ENCODE measurements at regions not wholly inside any gene's neighbourhood (a gene's known extent, or its start where the extent isn't known, plus 50 kb on each side); places are given as distances from the start of the nearest gene placed in this dataset.

- DNase-seq (ENCODE audit: low spot score): no peak
These were observed 1330.6 kb downstream of the DSC3 start for GRCh38 chr18:29711932-29712331.

DNA sequence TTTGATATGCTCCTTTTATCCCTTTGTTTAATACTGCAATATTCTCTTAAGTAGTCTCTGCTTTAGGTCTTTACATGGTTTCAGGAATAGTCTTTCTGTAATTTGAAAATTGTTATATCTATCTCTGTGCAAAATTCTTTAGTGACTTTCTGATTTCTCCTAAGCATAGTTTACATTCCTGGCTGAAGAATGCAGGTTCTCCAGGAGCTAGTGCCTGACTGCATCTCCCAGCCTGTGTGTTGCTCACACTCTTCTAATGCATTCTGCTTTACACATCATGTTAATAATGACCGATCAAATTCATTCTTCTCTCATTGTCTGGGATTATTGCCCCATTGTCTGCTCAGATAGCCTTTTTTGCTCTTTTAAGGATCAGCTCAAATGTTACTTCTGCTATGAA, 1349.2 kb downstream of the DSC3 start:
- no peak for DNase-seq (ENCODE audit: low spot score)

GRCh38 chr18:29681578-29681977, 1361.0 kb downstream of the DSC3 start:
- no peak for DNase-seq (ENCODE audit: low spot score)

- DNase-seq (ENCODE audit: low spot score): no peak
These were observed 1378.1 kb downstream of the DSC3 start for GRCh38 chr18:29664278-29665036.

DNA sequence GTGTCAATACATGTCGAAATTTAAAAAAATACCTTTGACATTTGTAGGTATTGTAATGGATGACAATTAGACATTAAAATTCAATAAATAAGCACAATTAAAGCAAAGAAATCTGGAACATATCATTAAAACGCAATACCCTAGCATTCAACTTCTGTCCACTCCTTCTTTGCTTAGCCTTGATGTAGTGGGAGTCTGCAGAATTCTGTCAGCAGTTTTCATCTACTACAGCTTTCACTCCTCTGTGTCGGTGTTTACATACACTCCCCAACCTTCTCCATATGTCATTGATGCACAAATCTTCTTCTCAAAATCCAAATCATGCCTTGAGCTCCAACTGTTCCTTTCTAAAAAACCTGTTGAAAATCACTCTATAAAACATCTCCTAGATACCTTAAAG, 1380.6 kb downstream of the DSC3 start:
- DNase-seq (ENCODE audit: low spot score): no peak

DNA sequence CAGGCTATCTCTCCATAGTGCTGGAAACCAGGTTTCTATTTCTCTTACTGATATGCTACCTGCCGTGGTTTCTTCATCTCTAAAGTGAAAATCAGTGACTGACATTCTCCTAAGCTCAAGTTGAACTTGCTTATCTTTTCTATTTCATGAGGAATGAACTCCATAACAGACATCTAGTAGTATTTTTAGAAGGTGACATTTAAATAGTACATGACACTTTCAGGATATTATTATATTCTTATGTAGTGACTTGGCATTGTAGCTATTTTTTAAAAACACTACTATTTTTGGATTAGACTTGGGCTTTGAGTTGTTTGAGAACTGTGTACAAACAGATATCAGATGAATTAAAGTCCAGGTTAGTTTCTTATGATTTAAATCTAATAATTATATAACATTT, 1381.8 kb downstream of the DSC3 start:
- DNase-seq (ENCODE audit: low spot score): no peak

- DNase-seq (ENCODE audit: low spot score): no peak
These were observed 1388.8 kb downstream of the DSC3 start for GRCh38 chr18:29653671-29654215.

GRCh38 chr18:29652797-29653196, 1389.7 kb downstream of the DSC3 start:
- no peak for DNase-seq (ENCODE audit: low spot score)

DNA sequence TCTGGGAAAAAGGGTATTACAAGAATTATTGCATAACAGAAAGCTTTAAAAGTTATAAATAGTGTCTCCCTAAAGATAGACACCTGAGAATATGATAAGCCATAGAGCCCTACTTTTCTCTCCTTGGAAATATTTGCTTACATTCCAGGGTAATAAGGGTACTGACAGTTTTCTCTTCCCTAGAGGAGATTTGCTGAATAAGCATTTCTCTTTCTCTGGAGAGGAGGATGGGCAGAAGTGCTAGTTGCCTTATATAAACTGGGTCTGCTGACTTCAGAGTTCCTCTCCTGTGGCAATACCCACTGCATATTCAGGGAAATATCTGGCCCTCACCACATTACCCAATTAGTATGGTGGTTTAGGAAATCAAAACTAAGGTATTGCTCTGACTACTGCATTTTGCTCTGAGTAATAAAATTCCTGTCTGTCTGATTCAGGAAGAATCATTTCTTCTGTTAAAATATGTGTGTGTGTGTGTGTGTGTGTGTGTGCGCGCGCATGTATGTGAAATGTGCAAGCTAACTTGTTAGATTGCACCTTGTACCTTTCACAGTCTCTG, 1391.3 kb downstream of the DSC3 start:
- peak; percentile 67 for DNase-seq (ENCODE audit: low spot score)

DNA sequence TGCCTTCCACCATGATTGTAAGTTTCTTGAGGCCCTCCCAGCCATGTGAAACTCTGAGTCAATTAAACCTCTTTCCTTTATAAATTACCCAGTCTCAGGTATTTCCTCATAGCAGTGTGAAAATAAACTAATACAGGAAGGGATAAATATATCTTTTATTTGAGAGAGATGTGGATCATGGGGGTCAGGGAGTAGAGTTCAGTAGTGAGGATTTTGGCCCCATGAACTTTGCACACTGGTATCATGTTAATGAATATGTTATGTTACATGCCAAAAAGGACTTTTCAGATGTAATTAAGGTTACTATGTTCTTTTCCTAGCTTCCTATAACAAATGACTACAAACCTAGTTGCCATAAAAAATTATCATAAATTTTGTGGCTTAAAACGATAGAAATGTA, 1393.7 kb downstream of the DSC3 start:
- no peak for DNase-seq (ENCODE audit: low spot score)

DNA sequence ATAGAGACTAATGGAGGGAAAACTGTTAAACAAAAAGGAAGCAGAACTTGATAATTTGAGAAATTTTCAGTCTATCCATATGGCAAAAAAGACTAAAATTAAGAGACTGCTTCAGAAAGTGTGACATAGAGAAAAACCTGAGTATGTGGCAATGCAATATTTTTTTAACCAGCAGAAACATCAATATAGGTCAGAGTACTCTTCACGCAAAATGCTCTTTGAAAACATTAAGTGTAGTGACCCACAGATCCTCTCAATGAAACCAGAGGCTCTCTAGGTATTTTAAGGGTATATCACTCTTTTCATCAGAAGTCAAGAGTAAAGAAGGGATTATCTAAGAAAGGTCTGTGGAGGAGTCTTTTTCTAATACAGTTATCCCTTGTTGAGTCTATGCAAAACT, 1394.8 kb downstream of the DSC3 start:
- no peak for DNase-seq (ENCODE audit: low spot score)

DNA sequence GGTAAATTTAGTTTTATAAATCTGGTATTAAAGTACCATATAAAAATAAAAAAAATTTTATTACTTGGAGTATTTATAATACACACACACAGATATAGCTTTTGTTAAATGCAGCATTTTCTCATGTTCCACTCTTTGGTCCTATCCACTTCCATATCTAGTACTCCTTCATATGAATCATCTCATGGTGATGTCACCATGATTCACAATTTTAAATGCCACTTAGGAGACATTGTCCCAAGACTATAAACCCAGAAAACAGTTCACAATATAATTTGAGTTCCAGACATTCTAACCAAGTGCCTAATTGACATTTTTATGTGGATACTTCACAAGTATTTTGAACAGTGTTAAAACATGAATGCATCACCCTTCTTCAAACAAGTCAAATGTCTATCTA, 1398.3 kb downstream of the DSC3 start:
- DNase-seq (ENCODE audit: low spot score): peak; percentile 52

- DNase-seq (ENCODE audit: low spot score): no peak
These were observed 1413.0 kb downstream of the DSC3 start for GRCh38 chr18:29629493-29630036.

DNA sequence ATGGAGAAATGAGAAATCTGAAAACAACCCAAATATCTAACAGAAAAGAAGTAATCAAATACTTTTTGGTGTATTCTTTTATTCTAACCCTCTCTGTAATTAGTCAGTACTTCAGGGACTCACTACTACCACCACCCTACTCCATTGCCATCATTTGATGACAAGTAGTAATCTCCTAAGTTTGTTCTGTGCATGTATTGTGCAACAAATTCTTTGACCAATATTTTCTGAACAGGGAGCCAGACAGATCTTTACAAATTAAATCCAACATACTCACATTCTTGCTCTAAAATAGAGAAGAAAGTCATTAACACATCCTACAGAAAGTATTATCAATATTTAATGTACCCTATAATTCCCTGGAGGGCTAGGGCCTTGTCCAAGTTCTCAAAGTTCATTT, 1416.4 kb downstream of the DSC3 start:
- no peak for DNase-seq (ENCODE audit: low spot score)

GRCh38 chr18:29616867-29617266, 1425.7 kb downstream of the DSC3 start:
- no peak for DNase-seq (ENCODE audit: low spot score)

DNA sequence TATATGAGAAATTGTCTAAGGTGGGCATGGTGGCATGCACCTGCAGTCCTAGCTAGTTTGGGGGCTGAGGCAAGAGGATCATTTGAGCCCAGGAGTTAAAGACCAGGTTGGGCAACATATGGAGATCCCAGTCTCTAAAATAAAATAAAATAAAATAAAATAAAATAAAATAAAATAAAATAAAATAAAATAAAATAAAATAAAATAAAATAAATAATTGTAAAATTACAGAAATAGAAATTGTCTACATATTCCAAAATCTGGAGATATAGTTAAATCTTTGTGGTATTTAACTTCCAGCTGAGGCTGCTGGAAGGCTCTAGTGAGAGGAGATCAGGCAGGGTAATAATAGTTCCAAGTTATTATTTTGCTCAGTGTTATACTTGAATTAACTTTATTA, 1432.1 kb upstream of the CDH2 start:
- no peak for DNase-seq (ENCODE audit: low spot score)

DNA sequence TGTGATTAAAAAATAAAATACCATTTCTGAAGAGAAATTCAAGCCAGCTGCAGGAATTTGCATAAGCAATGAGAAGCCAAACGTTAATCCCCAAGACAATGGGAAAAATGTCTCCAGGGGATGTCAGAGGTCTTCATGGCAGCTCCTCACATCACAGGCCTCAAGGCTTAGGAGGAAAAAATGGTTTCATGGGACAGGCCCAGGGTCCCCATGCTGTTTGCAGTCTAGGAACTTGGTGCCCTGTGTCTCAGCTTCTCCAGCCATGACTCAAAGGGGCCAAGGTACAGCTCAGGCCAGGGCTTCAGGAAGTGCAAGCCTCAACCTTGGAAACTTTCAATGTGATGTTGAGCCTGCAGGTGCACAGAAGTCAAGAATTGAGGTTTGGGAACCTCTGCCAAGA, 1428.4 kb upstream of the CDH2 start:
- DNase-seq (ENCODE audit: low spot score): no peak

DNA sequence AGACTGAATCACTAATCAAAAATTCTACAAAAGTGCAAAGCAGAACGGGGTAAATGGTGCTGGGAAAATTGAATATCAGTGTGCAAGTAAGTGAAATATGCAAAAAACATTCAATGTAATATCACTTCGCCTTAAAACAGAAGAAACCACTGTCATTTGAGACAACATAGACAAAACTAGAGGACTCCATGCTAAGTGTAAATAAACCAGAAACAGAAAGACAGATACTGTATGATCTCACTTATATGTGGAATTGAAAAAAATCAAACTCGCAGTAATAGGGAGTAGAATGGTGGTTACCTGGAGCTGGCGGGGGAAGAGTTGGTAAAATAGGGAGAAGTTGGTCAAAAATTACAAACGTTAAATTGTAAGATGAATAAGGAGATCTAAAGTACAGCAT, 1420.0 kb upstream of the CDH2 start:
- no peak for DNase-seq (ENCODE audit: low spot score)

GRCh38 chr18:29594493-29594892, 1417.6 kb upstream of the CDH2 start:
- no peak for DNase-seq (ENCODE audit: low spot score)

- no peak for DNase-seq (ENCODE audit: low spot score)
These were observed 1411.6 kb upstream of the CDH2 start for GRCh38 chr18:29588446-29589100.

GRCh38 chr18:29586210-29586609, 1409.3 kb upstream of the CDH2 start:
- DNase-seq (ENCODE audit: low spot score): no peak

DNA sequence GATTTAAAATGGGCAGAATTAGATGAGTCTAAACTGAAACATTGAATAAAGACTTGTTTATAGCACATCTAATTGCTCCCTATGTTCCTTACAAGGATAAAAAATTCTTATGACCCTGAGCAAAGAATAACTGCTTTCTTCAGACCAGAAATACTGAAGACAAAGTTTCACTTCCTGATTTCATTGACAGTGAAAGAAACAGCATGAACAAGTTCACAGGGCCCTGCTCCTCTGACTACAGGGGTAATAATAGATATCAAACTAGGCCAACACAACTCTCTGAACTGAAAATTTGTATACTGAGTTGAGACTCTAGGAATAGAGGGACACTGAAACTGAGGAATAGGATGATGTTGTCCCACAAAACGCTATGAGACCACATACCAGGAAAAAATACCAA, 1383.3 kb upstream of the CDH2 start:
- DNase-seq (ENCODE audit: low spot score): no peak

- no peak for DNase-seq (ENCODE audit: low spot score)
These were observed 1379.1 kb upstream of the CDH2 start for GRCh38 chr18:29556070-29556469.

Data from kidney tubule cell (primary cell).